MCF 10A (cell line): ENCODE measurements at regions not wholly inside any gene's neighbourhood (a gene's known extent, or its start where the extent isn't known, plus 50 kb on each side); places are given as distances from the start of the nearest gene placed in this dataset.

Source experiments
- BruUV-seq: library from RNA; stranded (reverse); fragments of 400-500 nt; replicated peaks from 2 replicates; lab custom pipeline; 2021; lab: Mats Ljungman, UMichigan
- CTCF ChIA-PET: fragments of 300-600 bp; sonication (Branson Sonifier 250); formaldehyde crosslinking; extraction: SDS; loops from one replicate; lab custom pipeline; 2021; ENCODE audit warnings: antibody characterized with exemption, inconsistent platforms; lab: Yijun Ruan, JAX
- POLR2A ChIA-PET: fragments of 300-600, 350-650 bp; sonication (Branson Sonifier 250); formaldehyde crosslinking; extraction: SDS; loops from one replicate; lab custom pipeline; 2020; ENCODE audit warnings: antibody characterized with exemption, inconsistent platforms; lab: Yijun Ruan, JAX
- DNase-seq: peaks from one replicate; pipeline ENCODE4 v3.0.0-alpha.2; 2018; ENCODE audit not compliant: unreplicated experiment
- H3K27ac Mint-ChIP-seq: one replicate; pipeline ENCODE4 v1.8.0; 2022; ENCODE audit warnings: mild to moderate bottlenecking, low read depth, mixed read lengths; ENCODE audit not compliant: unreplicated experiment
- H3K27me3 Mint-ChIP-seq: one replicate; pipeline ENCODE4 v1.8.0; 2022; ENCODE audit warnings: mixed read lengths; ENCODE audit not compliant: insufficient read depth, unreplicated experiment
- H3K36me3 Mint-ChIP-seq: one replicate; pipeline ENCODE4 v1.8.0; 2022; ENCODE audit warnings: mild to moderate bottlenecking, moderate library complexity, mixed read lengths; ENCODE audit not compliant: insufficient read depth, unreplicated experiment
- H3K4me1 Mint-ChIP-seq: one replicate; pipeline ENCODE4 v1.8.0; 2022; ENCODE audit warnings: mixed read lengths; ENCODE audit not compliant: insufficient read depth, unreplicated experiment
- H3K4me3 Mint-ChIP-seq: one replicate; pipeline ENCODE4 v1.8.0; 2022; ENCODE audit warnings: mild to moderate bottlenecking, moderate library complexity, mixed read lengths; ENCODE audit not compliant: unreplicated experiment
- H3K9me3 Mint-ChIP-seq: one replicate; pipeline ENCODE4 v1.8.0; 2022; ENCODE audit warnings: mixed read lengths; ENCODE audit not compliant: unreplicated experiment
- CTCF ChIP-seq: fragments of 200-600 bp; IDR thresholded peaks from one replicate; pipeline ENCODE4 v1.8.0; 2022; ENCODE audit warnings: antibody characterized with exemption, mild to moderate bottlenecking; ENCODE audit not compliant: unreplicated experiment
- intact Hi-C: fragments of 100-400 bp; cut with micrococcal nuclease; formaldehyde crosslinking; loops from 2 replicates; pipeline ENCODE4 v1.14.1; 2022

- no peaks in the 10 kb centered on the region for H3K27me3 Mint-ChIP-seq
- H3K27ac Mint-ChIP-seq = peak overlapping the region; percentile 90
- H3K9me3 Mint-ChIP-seq = no peaks in the 10 kb centered on the region
- H3K4me3 Mint-ChIP-seq = peak overlapping the region; percentile 11
- H3K36me3 Mint-ChIP-seq = peaks cover 5% of the 10 kb centered on the region
- no peak for TF ChIP-seq CTCF
- CTCF ChIA-PET = interaction anchor here (0.6 to 1.8 kb wide), 6 partner anchors 10 to 559 kb away, joined by 3 to 12 read pairs (median 4); no protein-coding TSS in a partner anchor
- DNase-seq = peak; percentile 11
- peaks cover 23% of the 10 kb centered on the region for H3K4me1 Mint-ChIP-seq
- POLR2A ChIA-PET = interaction anchor here (0.5 kb wide), 1 partner anchor 15 kb away, joined by 4 read pairs; no protein-coding TSS in a partner anchor
- BruUV-seq = no TSS peak
- intact Hi-C loops = no loop called here
These were observed 162.8 kb upstream of the BMPER start for GRCh38 chr7:33742521-33742920.

- H3K36me3 Mint-ChIP-seq = peaks cover 5% of the 10 kb centered on the region
- no peak for TF ChIP-seq CTCF
- H3K27ac Mint-ChIP-seq = peak overlapping the region; percentile 90
- H3K27me3 Mint-ChIP-seq = no peaks in the 10 kb centered on the region
- no TSS peak for BruUV-seq
- H3K4me3 Mint-ChIP-seq = peak overlapping the region; percentile 12
- no peak for DNase-seq
- no peaks in the 10 kb centered on the region for H3K9me3 Mint-ChIP-seq
- H3K4me1 Mint-ChIP-seq = peaks cover 23% of the 10 kb centered on the region
- ChIA-PET CTCF (interaction anchor here (0.7 to 2.2 kb wide), 13 partner anchors 11 to 559 kb away, joined by 3 to 12 read pairs (median 4); no protein-coding TSS in a partner anchor), POLR2A (interaction anchor here (0.5 to 1.4 kb wide), 7 partner anchors 15 to 500 kb away, joined by 3 to 6 read pairs (median 3); no protein-coding TSS in a partner anchor)
- intact Hi-C loops = no loop called here
These were observed 162.2 kb upstream of the BMPER start for GRCh38 chr7:33742999-33743587.

GRCh38 chr7:33743594-33743993 lies 161.7 kb upstream of the BMPER start:
- no TSS peak for BruUV-seq
- ChIA-PET POLR2A (interaction anchor here (0.6 to 1.4 kb wide), 6 partner anchors 14 to 501 kb away, joined by 3 to 6 read pairs (median 3); no protein-coding TSS in a partner anchor), CTCF (interaction anchor here (0.7 to 2.2 kb wide), 13 partner anchors 11 to 560 kb away, joined by 3 to 12 read pairs (median 4); no protein-coding TSS in a partner anchor)
- peak overlapping the region; percentile 12 for H3K4me3 Mint-ChIP-seq
- intact Hi-C loops = no loop called here
- H3K9me3 Mint-ChIP-seq = no peaks in the 10 kb centered on the region
- H3K4me1 Mint-ChIP-seq = peaks cover 23% of the 10 kb centered on the region
- no peak for TF ChIP-seq CTCF
- H3K27me3 Mint-ChIP-seq = no peaks in the 10 kb centered on the region
- peaks cover 5% of the 10 kb centered on the region for H3K36me3 Mint-ChIP-seq
- peak; percentile 96 for DNase-seq
- H3K27ac Mint-ChIP-seq = peak overlapping the region; percentile 90

GRCh38 chr7:33744293-33745075 lies 160.9 kb upstream of the BMPER start:
- H3K36me3 Mint-ChIP-seq = peaks cover 5% of the 10 kb centered on the region
- H3K4me1 Mint-ChIP-seq = peaks cover 23% of the 10 kb centered on the region
- no peaks in the 10 kb centered on the region for H3K27me3 Mint-ChIP-seq
- intact Hi-C loops = no loop called here
- CTCF ChIA-PET = interaction anchor here (0.6 to 2.2 kb wide), 7 partner anchors 13 to 501 kb away, joined by 3 to 12 read pairs (median 5); no protein-coding TSS in a partner anchor
- H3K27ac Mint-ChIP-seq = peak overlapping the region; percentile 90
- BruUV-seq = no TSS peak
- DNase-seq = peak; percentile 71
- H3K4me3 Mint-ChIP-seq = no peak overlapping the region
- POLR2A ChIA-PET = interaction anchor here (1.4 kb wide), 1 partner anchor 66 kb away, joined by 6 read pairs; no protein-coding TSS in a partner anchor
- TF ChIP-seq CTCF = peak; percentile 27
- H3K9me3 Mint-ChIP-seq = no peaks in the 10 kb centered on the region
